ENCODE measurements at regions not wholly inside any gene's neighbourhood (a gene's known extent, or its start where the extent isn't known, plus 50 kb on each side); places are given as distances from the start of the nearest gene placed in this dataset.

GRCh38 chr6:71482742-71483141 is 194.1 kb downstream of the OGFRL1 start:
- TF ChIP-seq EP300 (IDR thresholded peaks at IDR 0.05) = no peak
- TF ChIP-seq CTCF (IDR thresholded peaks at IDR 0.05) = peak; percentile 19 to 28 (median 25)
- no peak for TF ChIP-seq POLR2A (IDR thresholded peaks at IDR 0.05)
